ENCODE measurements at regions not wholly inside any gene's neighbourhood (a gene's known extent, or its start where the extent isn't known, plus 50 kb on each side); places are given as distances from the start of the nearest gene placed in this dataset.
"Not testable (repeated sequence)": the region's sequence is repeated elsewhere in the genome, so short reads cannot be mapped to it uniquely, and the experiment has no call there.

DNA sequence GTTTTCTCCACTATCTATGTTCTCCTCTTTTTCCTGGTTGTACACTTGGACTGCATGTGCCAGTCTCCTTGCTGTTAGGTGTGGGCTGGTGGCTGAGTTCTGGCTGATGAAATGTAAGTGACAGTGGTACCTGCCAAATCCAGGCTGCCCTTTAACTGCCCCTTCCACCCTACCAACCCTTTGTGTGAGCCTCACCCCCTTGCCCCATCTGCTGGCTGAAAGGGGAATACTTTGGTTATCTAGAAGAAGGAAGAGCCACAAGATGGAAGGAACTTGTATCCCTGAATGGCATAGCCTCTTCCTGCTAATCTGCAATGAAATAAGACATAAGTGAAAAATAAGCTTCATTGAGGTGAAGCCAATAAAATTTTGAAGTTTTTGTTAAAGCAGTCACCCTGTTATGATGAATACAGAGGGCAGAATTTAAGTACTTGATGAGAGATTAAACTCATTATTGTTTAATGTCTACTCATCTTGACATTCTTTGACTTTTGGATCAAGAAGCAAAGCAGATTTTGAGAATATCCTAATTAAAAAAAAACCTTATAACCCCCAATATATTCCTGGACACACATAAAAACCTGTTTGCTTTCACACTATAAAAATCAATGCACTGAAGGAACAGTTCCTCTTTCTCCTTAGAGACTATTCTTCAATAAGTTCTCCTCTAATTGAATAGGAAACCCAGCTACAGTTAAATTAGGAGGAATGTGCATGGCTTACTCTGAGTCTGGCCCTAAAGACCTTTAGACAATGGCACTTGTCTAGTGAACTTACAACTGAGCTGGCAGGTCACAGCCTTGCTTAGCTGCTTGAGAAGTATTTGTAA lies 262.6 kb upstream of the BTG1 start:
- POLR2A ChIA-PET = no interaction called here

GRCh38 chr12:92406404-92407070 lies 260.9 kb upstream of the BTG1 start:
- H3K36me3 Mint-ChIP-seq (ENCODE audit: insufficient read depth, unreplicated experiment); H3K27me3 ChIP-seq (replicated peaks; ENCODE audit: control insufficient read depth, insufficient read depth, low read length); BruUV-seq (replicated peaks); H3K9me3 Mint-ChIP-seq (ENCODE audit: unreplicated experiment); H3K4me1 ChIP-seq; H3K4me3 Mint-ChIP-seq (ENCODE audit: unreplicated experiment); H3K4me3 ChIP-seq (ENCODE audit: low read depth, low read length); H3K27me3 Mint-ChIP-seq (ENCODE audit: insufficient read depth, unreplicated experiment); H3K36me3 ChIP-seq (ENCODE audit: control insufficient read depth, insufficient read depth, low read length); POLR2A ChIA-PET; DNase-seq; H3K27ac Mint-ChIP-seq (ENCODE audit: unreplicated experiment); CTCF ChIA-PET; H3K9me3 ChIP-seq; H3K4me1 Mint-ChIP-seq (ENCODE audit: low read depth, unreplicated experiment): not testable (repeated sequence)
- intact Hi-C loops (cut with micrococcal nuclease; ENCODE audit: unreplicated experiment) = loop anchor here (5.0 to 10.0 kb wide), 4 partner anchors 166 to 592 kb away; partner anchors contain the start of gene BTG1

More for the DNA sequence above, 262.6 kb upstream of the BTG1 start:
- BruUV-seq (replicated peaks) = no TSS peak
- H3K4me3 Mint-ChIP-seq (ENCODE audit: unreplicated experiment) = no peak overlapping the region
- peak; percentile 52 to 59 for DNase-seq
- no peaks in the 10 kb centered on the region for H3K27me3 Mint-ChIP-seq (ENCODE audit: insufficient read depth, unreplicated experiment)
- H3K9me3 Mint-ChIP-seq (ENCODE audit: unreplicated experiment) = no peaks in the 10 kb centered on the region
- CTCF ChIA-PET = interaction anchor here (1.5 kb wide), 1 partner anchor 1026 kb away, joined by 4 read pairs; no protein-coding TSS in a partner anchor
- H3K36me3 ChIP-seq (ENCODE audit: control insufficient read depth, insufficient read depth, low read length) = no peaks in the 10 kb centered on the region
- H3K36me3 Mint-ChIP-seq (ENCODE audit: insufficient read depth, unreplicated experiment) = no peaks in the 10 kb centered on the region
- H3K9me3 ChIP-seq = no peaks in the 10 kb centered on the region
- H3K4me1 Mint-ChIP-seq (ENCODE audit: low read depth, unreplicated experiment) = no peaks in the 10 kb centered on the region
- no peaks in the 10 kb centered on the region for H3K4me1 ChIP-seq
- H3K27ac Mint-ChIP-seq (ENCODE audit: unreplicated experiment) = no peak overlapping the region
- intact Hi-C loops (cut with micrococcal nuclease; ENCODE audit: unreplicated experiment) = loop anchor here (1.0 to 10.0 kb wide), 5 partner anchors 164 to 1026 kb away; partner anchors contain the start of gene BTG1
- H3K4me3 ChIP-seq (ENCODE audit: low read depth, low read length) = no peak overlapping the region
- H3K27me3 ChIP-seq (replicated peaks; ENCODE audit: control insufficient read depth, insufficient read depth, low read length) = no peaks in the 10 kb centered on the region
- TF ChIP-seq, protein P1, sequence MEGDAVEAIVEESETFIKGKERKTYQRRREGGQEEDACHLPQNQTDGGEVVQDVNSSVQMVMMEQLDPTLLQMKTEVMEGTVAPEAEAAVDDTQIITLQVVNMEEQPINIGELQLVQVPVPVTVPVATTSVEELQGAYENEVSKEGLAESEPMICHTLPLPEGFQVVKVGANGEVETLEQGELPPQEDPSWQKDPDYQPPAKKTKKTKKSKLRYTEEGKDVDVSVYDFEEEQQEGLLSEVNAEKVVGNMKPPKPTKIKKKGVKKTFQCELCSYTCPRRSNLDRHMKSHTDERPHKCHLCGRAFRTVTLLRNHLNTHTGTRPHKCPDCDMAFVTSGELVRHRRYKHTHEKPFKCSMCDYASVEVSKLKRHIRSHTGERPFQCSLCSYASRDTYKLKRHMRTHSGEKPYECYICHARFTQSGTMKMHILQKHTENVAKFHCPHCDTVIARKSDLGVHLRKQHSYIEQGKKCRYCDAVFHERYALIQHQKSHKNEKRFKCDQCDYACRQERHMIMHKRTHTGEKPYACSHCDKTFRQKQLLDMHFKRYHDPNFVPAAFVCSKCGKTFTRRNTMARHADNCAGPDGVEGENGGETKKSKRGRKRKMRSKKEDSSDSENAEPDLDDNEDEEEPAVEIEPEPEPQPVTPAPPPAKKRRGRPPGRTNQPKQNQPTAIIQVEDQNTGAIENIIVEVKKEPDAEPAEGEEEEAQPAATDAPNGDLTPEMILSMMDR (IDR thresholded peaks at IDR 0.05; ENCODE audit: insufficient read depth in 1 of 2, low read depth in 1 of 2, low read length in 1 of 2, severe bottlenecking in 1 of 2, unreplicated experiment in 1 of 2) = peak; percentile 61 to 64

DNA sequence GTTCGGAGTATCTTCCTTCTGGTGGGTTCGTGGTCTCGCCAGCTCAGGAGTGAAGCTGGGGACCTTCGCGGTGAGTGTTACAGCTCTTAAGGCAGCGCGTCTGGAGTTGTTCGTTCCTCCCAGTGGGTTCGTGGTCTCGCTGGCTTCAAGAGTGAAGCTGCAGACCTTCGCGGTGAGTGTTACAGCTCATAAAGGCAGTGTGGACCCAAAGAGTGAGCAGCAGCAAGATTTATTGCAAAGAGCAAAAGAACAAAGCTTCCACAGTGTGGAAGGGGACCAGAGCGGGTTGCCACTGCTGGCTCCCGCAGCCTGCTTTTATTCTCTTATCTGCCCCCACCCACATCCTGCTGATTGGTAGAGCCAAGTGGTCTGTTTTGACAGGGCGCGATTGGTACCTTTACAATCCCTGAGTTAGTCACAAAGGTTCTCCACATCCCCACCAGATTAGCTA lies 260.2 kb upstream of the BTG1 start:
- H3K27ac Mint-ChIP-seq (ENCODE audit: unreplicated experiment); H3K9me3 ChIP-seq; H3K27me3 ChIP-seq (replicated peaks; ENCODE audit: control insufficient read depth, insufficient read depth, low read length); H3K4me3 Mint-ChIP-seq (ENCODE audit: unreplicated experiment); CTCF ChIA-PET; H3K27me3 Mint-ChIP-seq (ENCODE audit: insufficient read depth, unreplicated experiment); DNase-seq; BruUV-seq (replicated peaks); H3K9me3 Mint-ChIP-seq (ENCODE audit: unreplicated experiment); POLR2A ChIA-PET; H3K4me1 ChIP-seq; H3K36me3 ChIP-seq (ENCODE audit: control insufficient read depth, insufficient read depth, low read length); H3K36me3 Mint-ChIP-seq (ENCODE audit: insufficient read depth, unreplicated experiment); H3K4me1 Mint-ChIP-seq (ENCODE audit: low read depth, unreplicated experiment); H3K4me3 ChIP-seq (ENCODE audit: low read depth, low read length): not testable (repeated sequence)
- intact Hi-C loops (cut with micrococcal nuclease; ENCODE audit: unreplicated experiment) = loop anchor here (5.0 to 10.0 kb wide), 4 partner anchors 166 to 591 kb away; partner anchors contain the start of gene BTG1

DNA sequence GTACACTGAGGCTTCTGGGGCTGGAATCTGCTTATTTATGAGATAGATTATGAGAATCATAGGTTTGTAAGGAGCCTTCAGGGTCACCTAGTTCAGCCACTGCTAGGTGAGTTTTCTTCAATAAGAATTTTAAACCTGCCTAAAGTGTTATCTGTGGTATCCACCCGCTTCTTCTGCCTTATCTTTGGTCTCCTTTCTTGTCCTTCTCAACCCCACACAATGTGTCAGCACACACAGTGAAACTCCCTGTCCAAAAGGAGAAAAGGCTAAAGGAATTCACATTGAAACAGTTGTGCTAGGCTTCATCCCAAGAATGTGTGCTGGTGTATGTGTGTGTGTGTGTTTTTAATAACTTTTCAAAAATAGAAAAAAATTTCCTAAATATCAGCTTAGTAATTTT lies 259.3 kb upstream of the BTG1 start:
- H3K27me3 Mint-ChIP-seq (ENCODE audit: insufficient read depth, unreplicated experiment) = peaks cover 3% of the 10 kb centered on the region
- Histone ChIP-seq H3K4me1 (no peaks in the 10 kb centered on the region), H3K4me3 (ENCODE audit: low read depth, low read length) (no peak overlapping the region), H3K27me3 (replicated peaks; ENCODE audit: control insufficient read depth, insufficient read depth, low read length) (no peaks in the 10 kb centered on the region), H3K9me3 (no peaks in the 10 kb centered on the region), H3K36me3 (ENCODE audit: control insufficient read depth, insufficient read depth, low read length) (no peaks in the 10 kb centered on the region)
- H3K4me3 Mint-ChIP-seq (ENCODE audit: unreplicated experiment) = no peak overlapping the region
- intact Hi-C loops (cut with micrococcal nuclease; ENCODE audit: unreplicated experiment) = loop anchor here (5.0 to 10.0 kb wide), 4 partner anchors 167 to 590 kb away; partner anchors contain the start of gene BTG1
- no peaks in the 10 kb centered on the region for H3K36me3 Mint-ChIP-seq (ENCODE audit: insufficient read depth, unreplicated experiment)
- POLR2A ChIA-PET = no interaction called here
- H3K27ac Mint-ChIP-seq (ENCODE audit: unreplicated experiment) = no peak overlapping the region
- CTCF ChIA-PET = interaction anchor here (0.6 kb wide), 1 partner anchor 389 kb away, joined by 3 read pairs; no protein-coding TSS in a partner anchor
- H3K9me3 Mint-ChIP-seq (ENCODE audit: unreplicated experiment) = no peaks in the 10 kb centered on the region
- DNase-seq = no peak
- BruUV-seq (replicated peaks) = no TSS peak
- no peaks in the 10 kb centered on the region for H3K4me1 Mint-ChIP-seq (ENCODE audit: low read depth, unreplicated experiment)
- TF ChIP-seq, protein P1 (IDR thresholded peaks at IDR 0.05; ENCODE audit: insufficient read depth in 1 of 2, low read depth in 1 of 2, low read length in 1 of 2, severe bottlenecking in 1 of 2, unreplicated experiment in 1 of 2) = no peak

Measured in Caco-2 (cell line).